Testis (tissue), 2 donors: ENCODE measurements at regions not wholly inside any gene's neighbourhood (a gene's known extent, or its start where the extent isn't known, plus 50 kb on each side); places are given as distances from the start of the nearest gene placed in this dataset.

Experiments
- DNase-seq: peaks from one replicate; pipeline ENCODE4 v3.0.0-alpha.2; 2019
- H3K27ac ChIP-seq, 2 donors: fragments of 200-600 bp; sonication (generic); one replicate each; pipeline ENCODE4 v1.5.1; 2019
- H3K27me3 ChIP-seq: fragments of 200-600 bp; sonication (generic); one replicate; pipeline ENCODE4 v1.5.1; 2019
- H3K36me3 ChIP-seq: fragments of 200-600 bp; sonication (generic); one replicate; pipeline ENCODE4 v1.5.1; 2017; ENCODE audit warnings: low read depth; ENCODE audit errors: missing control alignments
- H3K4me1 ChIP-seq: fragments of 200-600 bp; sonication (generic); one replicate; pipeline ENCODE4 v1.5.1; 2019
- H3K4me3 ChIP-seq, 2 donors: fragments of 200-600 bp; sonication (generic); one replicate each; pipeline ENCODE4 v1.5.1; 2017 to 2019
- H3K9me3 ChIP-seq: fragments of 200-600 bp; sonication (generic); one replicate; pipeline ENCODE4 v1.5.1; 2017
- CTCF ChIP-seq, 3 experiments: fragments of 450-650 bp in 2 of 3; fragments of 200-600 bp in 1 of 3; sonication (generic) in 1 of 3; IDR thresholded peaks; one replicate each; pipeline ENCODE4 v1.5.1; 2016 to 2019; ENCODE audit warnings: antibody characterized with exemption in 3 of 3, mild to moderate bottlenecking in 2 of 3, moderate library complexity in 1 of 3
- POLR2A ChIP-seq: fragments of 450-650 bp; IDR thresholded peaks from one replicate; pipeline ENCODE4 v1.6.1; 2017; ENCODE audit warnings: antibody characterized with exemption, mild to moderate bottlenecking, moderate library complexity
- WGBS, 2 donors: methylation state at CpG; one replicate each; pipeline ENCODE4 v1.1.5; 2018; 5-methylcytosine and 5-hydroxymethylcytosine counted together
- intact Hi-C: fragments of 100-400 bp; cut with DNase I; formaldehyde crosslinking; loops from one replicate; pipeline ENCODE4 v1.15.1; 2023; ENCODE audit warnings: low total_unique reads

GRCh38 chr4:187362937-187363857, 632.4 kb upstream of the ZFP42 start:
- Histone ChIP-seq H3K9me3 (no peaks in the 10 kb centered on the region), H3K4me1 (no peaks in the 10 kb centered on the region), H3K27me3 (no peaks in the 10 kb centered on the region), H3K36me3 (no peaks in the 10 kb centered on the region), H3K27ac (no peak overlapping the region), H3K4me3 (no peak overlapping the region)
- DNase-seq: no peak
- intact Hi-C loops: no loop called here
- TF ChIP-seq CTCF (IDR thresholded peaks at IDR 0.05): no peak
- TF ChIP-seq POLR2A: no peak
- WGBS, 2 donors: 89 to 93% methylated on average over 31 of the region's 31 CpGs

GRCh38 chr4:187364401-187364800, 631.2 kb upstream of the ZFP42 start:
- no peak for DNase-seq
- Histone ChIP-seq H3K4me3 (no peak overlapping the region), H3K27ac (no peak overlapping the region), H3K9me3 (no peaks in the 10 kb centered on the region), H3K36me3 (no peaks in the 10 kb centered on the region), H3K27me3 (no peaks in the 10 kb centered on the region), H3K4me1 (no peaks in the 10 kb centered on the region)
- WGBS, 2 donors: 86 to 88% methylated on average over 7 of the region's 7 CpGs
- TF ChIP-seq CTCF (IDR thresholded peaks at IDR 0.05) (no peak), POLR2A (no peak)
- intact Hi-C loops: no loop called here

- 92 to 96% methylated on average over 7 of the region's 7 CpGs for WGBS, 2 donors
- no peak for TF ChIP-seq POLR2A
- TF ChIP-seq CTCF (IDR thresholded peaks at IDR 0.05): no peak
- no peaks in the 10 kb centered on the region for H3K36me3 ChIP-seq
Observed at GRCh38 chr4:187364851-187365250, 630.7 kb upstream of the ZFP42 start.

GRCh38 chr4:187366530-187366929, 629.0 kb upstream of the ZFP42 start:
- no peaks in the 10 kb centered on the region for H3K27me3 ChIP-seq
- H3K9me3 ChIP-seq: no peaks in the 10 kb centered on the region
- H3K27ac ChIP-seq: no peak overlapping the region
- no peak for DNase-seq
- H3K4me3 ChIP-seq: no peak overlapping the region
- WGBS, 2 donors: 38 to 55% methylated on average over 3 of the region's 3 CpGs
- TF ChIP-seq POLR2A (no peak), CTCF (IDR thresholded peaks at IDR 0.05) (no peak)
- no peaks in the 10 kb centered on the region for H3K4me1 ChIP-seq
- intact Hi-C loops: no loop called here
- H3K36me3 ChIP-seq: no peaks in the 10 kb centered on the region

More at GRCh38 chr4:187364851-187365250, 630.7 kb upstream of the ZFP42 start:
- H3K27ac ChIP-seq: no peak overlapping the region
- no peak overlapping the region for H3K4me3 ChIP-seq
- no peaks in the 10 kb centered on the region for H3K9me3 ChIP-seq
- H3K4me1 ChIP-seq: no peaks in the 10 kb centered on the region
- no peaks in the 10 kb centered on the region for H3K27me3 ChIP-seq
- intact Hi-C loops: no loop called here
- no peak for DNase-seq

- TF ChIP-seq POLR2A: no peak
- TF ChIP-seq CTCF (IDR thresholded peaks at IDR 0.05): no peak
- Histone ChIP-seq H3K9me3 (no peaks in the 10 kb centered on the region), H3K4me1 (no peaks in the 10 kb centered on the region), H3K27ac (no peak overlapping the region), H3K36me3 (no peaks in the 10 kb centered on the region), H3K4me3 (no peak overlapping the region), H3K27me3 (no peaks in the 10 kb centered on the region)
- no peak for DNase-seq
- intact Hi-C loops: no loop called here
Observed at GRCh38 chr4:187370918-187371317, 624.7 kb upstream of the ZFP42 start.
